PFSK-1 (cell line): ENCODE measurements at regions not wholly inside any gene's neighbourhood (a gene's known extent, or its start where the extent isn't known, plus 50 kb on each side); places are given as distances from the start of the nearest gene placed in this dataset.

Source experiments
- FOXP2 ChIP-seq: optimal IDR thresholded peaks from 2 replicates; pipeline ENCODE3; 2011; ENCODE audit warnings: borderline replicate concordance, control low read depth, inconsistent platforms; ENCODE audit not compliant: insufficient read depth; ENCODE audit errors: extremely low read length, extremely low read depth
- POLR2AphosphoS5 ChIP-seq: IDR thresholded peaks from 2 replicates; pipeline ENCODE4 v1.6.1; 2012; ENCODE audit warnings: low read depth, mild to moderate bottlenecking, control low read depth, low read length, moderate library complexity
- SIN3A ChIP-seq: IDR thresholded peaks from 2 replicates; pipeline ENCODE4 v1.6.1; 2012; ENCODE audit warnings: mild to moderate bottlenecking, low read length, moderate library complexity, borderline replicate concordance; ENCODE audit not compliant: insufficient read depth
- TAF1 ChIP-seq: IDR thresholded peaks from 2 replicates; pipeline ENCODE4 v1.6.1; 2012; ENCODE audit warnings: low read length, control low read depth, borderline replicate concordance; ENCODE audit not compliant: insufficient read depth
- TF ChIP-seq, protein P1 (sequence below), 2 experiments: IDR thresholded peaks; 2 replicates each; pipeline versions ENCODE4 v1.6.1 to v1.8.0; 2011 to 2012; ENCODE audit warnings: low read depth in 2 of 2, low read length in 2 of 2, control low read depth in 1 of 2, inconsistent platforms in 1 of 2, mild to moderate bottlenecking in 1 of 2, moderate library complexity in 1 of 2; ENCODE audit not compliant: insufficient read depth in 1 of 2

DNA sequence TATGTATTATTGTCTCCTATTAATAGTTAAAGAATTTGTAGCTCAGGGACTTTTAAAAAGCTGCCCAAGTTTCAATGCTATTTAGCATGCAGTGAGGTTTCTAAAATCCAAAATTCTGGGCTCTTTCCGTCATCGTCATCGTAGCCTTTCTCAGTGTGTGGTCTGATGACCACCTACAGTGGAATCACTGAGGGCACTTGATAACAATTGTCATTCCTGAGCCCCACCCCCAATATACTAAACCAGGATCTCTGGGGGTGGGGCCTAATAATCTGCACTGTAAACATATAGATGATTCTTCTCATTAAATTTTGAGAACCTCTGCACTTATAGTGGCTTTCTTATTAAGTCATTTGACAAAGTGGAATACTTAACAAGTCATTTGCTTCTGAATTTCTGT, 674.8 kb downstream of the PLPP3 start:
- no peak for TF ChIP-seq TAF1
- TF ChIP-seq SIN3A = no peak
- TF ChIP-seq, protein P1, sequence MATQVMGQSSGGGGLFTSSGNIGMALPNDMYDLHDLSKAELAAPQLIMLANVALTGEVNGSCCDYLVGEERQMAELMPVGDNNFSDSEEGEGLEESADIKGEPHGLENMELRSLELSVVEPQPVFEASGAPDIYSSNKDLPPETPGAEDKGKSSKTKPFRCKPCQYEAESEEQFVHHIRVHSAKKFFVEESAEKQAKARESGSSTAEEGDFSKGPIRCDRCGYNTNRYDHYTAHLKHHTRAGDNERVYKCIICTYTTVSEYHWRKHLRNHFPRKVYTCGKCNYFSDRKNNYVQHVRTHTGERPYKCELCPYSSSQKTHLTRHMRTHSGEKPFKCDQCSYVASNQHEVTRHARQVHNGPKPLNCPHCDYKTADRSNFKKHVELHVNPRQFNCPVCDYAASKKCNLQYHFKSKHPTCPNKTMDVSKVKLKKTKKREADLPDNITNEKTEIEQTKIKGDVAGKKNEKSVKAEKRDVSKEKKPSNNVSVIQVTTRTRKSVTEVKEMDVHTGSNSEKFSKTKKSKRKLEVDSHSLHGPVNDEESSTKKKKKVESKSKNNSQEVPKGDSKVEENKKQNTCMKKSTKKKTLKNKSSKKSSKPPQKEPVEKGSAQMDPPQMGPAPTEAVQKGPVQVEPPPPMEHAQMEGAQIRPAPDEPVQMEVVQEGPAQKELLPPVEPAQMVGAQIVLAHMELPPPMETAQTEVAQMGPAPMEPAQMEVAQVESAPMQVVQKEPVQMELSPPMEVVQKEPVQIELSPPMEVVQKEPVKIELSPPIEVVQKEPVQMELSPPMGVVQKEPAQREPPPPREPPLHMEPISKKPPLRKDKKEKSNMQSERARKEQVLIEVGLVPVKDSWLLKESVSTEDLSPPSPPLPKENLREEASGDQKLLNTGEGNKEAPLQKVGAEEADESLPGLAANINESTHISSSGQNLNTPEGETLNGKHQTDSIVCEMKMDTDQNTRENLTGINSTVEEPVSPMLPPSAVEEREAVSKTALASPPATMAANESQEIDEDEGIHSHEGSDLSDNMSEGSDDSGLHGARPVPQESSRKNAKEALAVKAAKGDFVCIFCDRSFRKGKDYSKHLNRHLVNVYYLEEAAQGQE (IDR thresholded peaks at IDR 0.05; ENCODE audit: insufficient read depth in 1 of 2, low read depth in 2 of 2, low read length in 2 of 2) = no peak
- TF ChIP-seq FOXP2 = no peak
- no peak for TF ChIP-seq POLR2AphosphoS5
